Adrenal gland (tissue), 9 donors: ENCODE measurements at regions not wholly inside any gene's neighbourhood (a gene's known extent, or its start where the extent isn't known, plus 50 kb on each side); places are given as distances from the start of the nearest gene placed in this dataset.

Experiments used
- DNase-seq, 7 donors: peaks; one replicate each; pipeline ENCODE4 v3.0.0-alpha.2; 2019 to 2020
- H3K27ac ChIP-seq, 5 donors: fragments of 200-600 bp; sonication (generic) in 4 of 5; 1 replicate in 3 of 5; 2 replicates in 2 of 5; pipeline versions ENCODE4 v1.5.1 to v1.8.0; 2016 to 2020; ENCODE audit warnings: mild to moderate bottlenecking in 1 of 5
- H3K27me3 ChIP-seq: fragments of 200-600 bp; 2 replicates; pipeline ENCODE4 v1.8.0; 2021
- H3K36me3 ChIP-seq, 2 donors: fragments of 200-600 bp; replicated peaks in 1 of 2; 1 replicate in 1 of 2; 2 replicates in 1 of 2; pipeline versions ENCODE4 v1.5.1 to v1.8.0; 2018 to 2022
- H3K4me1 ChIP-seq, 2 donors: fragments of 200-600 bp; replicated peaks in 1 of 2; 1 replicate in 1 of 2; 2 replicates in 1 of 2; pipeline versions ENCODE4 v1.5.1 to v1.8.0; 2018 to 2021
- H3K4me3 ChIP-seq, 4 donors: fragments of 200-600 bp; sonication (generic) in 3 of 4; one replicate each; pipeline ENCODE4 v1.5.1; 2016 to 2018
- H3K9me3 ChIP-seq, 3 donors: fragments of 200-600 bp; sonication (generic) in 1 of 3; replicated peaks in 1 of 3; 1 replicate in 2 of 3; 2 replicates in 1 of 3; pipeline versions ENCODE4 v1.5.1 to v1.8.0; 2016 to 2021
- POLR2A ChIP-seq, 2 donors: fragments of 450-650 bp; IDR thresholded peaks; one replicate each; pipeline ENCODE4 v1.6.1; 2017; ENCODE audit warnings: antibody characterized with exemption in 2 of 2, mild to moderate bottlenecking in 2 of 2, moderate library complexity in 1 of 2
- WGBS, 4 donors: extraction: QIAGEN DNeasy Blood & Tissue Kit in 2 of 4; methylation state at CpG; one replicate each; pipeline versions ENCODE4 v1.1.5 to v1.1.7; 2013 to 2017; 5-methylcytosine and 5-hydroxymethylcytosine counted together
- intact Hi-C, 2 donors: fragments of 100-400 bp; cut with DNase I; formaldehyde crosslinking; loops; one replicate each; pipeline versions ENCODE4 v1.14.1 to v1.15.0; 2022 to 2023
- TF ChIP-seq, protein P1 (sequence below), 6 experiments: fragments of 450-650 bp in 4 of 6; fragments of 200-600 bp in 2 of 6; sonication (generic) in 1 of 6; IDR thresholded peaks; 1 replicate in 5 of 6; 2 replicates in 1 of 6; pipeline versions ENCODE4 v1.5.1 to v1.8.0; 2016 to 2021; ENCODE audit warnings: antibody characterized with exemption in 6 of 6, mild to moderate bottlenecking in 2 of 6, moderate library complexity in 1 of 6
- donor health status: healthy with polysubstance abuse.
- donor health status: Bipolar disorder and iron deficiency.
- donor health status: DM: yes; HTN: yes; CAD: no.
- donor health status: DM: no; HTN: no; CAD: no.
- donor health status: DM: no; HTN: no; CAD: no.

DNA sequence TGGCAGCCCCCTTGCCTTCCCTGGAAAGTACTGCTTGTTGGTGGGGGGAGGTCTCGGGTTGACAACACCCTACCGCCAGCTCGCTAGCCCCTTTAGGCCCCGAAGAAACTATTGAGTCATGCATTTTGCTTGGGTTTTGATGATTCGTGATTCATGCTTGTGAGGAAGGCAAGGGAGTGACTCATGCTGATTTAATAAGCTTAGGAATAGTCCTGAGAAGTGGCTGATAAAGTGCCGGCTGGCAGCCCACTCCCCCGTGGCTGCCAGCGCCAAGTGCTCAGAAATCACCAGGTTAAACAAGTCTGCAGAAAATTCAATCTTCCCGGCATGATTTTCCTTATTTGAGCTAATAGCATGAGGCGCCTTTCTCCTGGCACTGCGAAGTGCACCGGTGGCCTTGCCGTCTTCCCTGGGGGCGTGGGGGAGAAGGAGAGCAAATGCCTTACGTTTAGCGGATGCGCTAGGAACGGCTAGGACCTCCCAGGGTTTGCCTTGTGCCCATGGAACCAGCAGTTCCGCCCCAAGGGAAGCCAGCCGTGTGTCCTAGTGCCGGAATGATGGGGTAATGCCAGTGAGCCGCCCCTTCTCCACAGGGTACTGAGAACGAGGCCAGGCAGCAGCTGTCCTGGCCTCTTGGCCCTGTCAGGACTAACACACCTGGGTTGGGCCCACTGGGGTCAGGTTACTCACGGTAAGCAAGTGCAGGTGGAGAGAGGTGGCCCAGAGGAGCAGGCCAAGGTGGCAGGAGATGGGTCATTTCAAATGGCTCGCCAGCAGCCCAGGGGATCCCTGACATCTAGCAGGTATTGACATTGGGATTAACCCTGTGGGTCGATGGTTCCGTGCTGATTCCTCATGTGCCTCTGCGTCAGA is 151.9 kb downstream of the MACROH2A1 start:
- intact Hi-C loops, result no loop called here
- Histone ChIP-seq H3K4me3 (no peak overlapping the region), H3K4me1 (peaks cover 32 to 47% of the 10 kb centered on the region in 2 donors), H3K27ac (peak overlapping the region in 4 of 5 donors; percentile 18 to 84 (median 70)), H3K27me3 (no peaks in the 10 kb centered on the region), H3K9me3 (no peaks in the 10 kb centered on the region), H3K36me3 (no peaks in the 10 kb centered on the region)
- WGBS, 4 donors, result 41 to 60% (median 49%) methylated on average over 27 to 28 of the region's 28 CpGs
- peak in 1 of 2 donors; percentile 15 for TF ChIP-seq POLR2A (IDR thresholded peaks at IDR 0.05)
- TF ChIP-seq, protein P1, sequence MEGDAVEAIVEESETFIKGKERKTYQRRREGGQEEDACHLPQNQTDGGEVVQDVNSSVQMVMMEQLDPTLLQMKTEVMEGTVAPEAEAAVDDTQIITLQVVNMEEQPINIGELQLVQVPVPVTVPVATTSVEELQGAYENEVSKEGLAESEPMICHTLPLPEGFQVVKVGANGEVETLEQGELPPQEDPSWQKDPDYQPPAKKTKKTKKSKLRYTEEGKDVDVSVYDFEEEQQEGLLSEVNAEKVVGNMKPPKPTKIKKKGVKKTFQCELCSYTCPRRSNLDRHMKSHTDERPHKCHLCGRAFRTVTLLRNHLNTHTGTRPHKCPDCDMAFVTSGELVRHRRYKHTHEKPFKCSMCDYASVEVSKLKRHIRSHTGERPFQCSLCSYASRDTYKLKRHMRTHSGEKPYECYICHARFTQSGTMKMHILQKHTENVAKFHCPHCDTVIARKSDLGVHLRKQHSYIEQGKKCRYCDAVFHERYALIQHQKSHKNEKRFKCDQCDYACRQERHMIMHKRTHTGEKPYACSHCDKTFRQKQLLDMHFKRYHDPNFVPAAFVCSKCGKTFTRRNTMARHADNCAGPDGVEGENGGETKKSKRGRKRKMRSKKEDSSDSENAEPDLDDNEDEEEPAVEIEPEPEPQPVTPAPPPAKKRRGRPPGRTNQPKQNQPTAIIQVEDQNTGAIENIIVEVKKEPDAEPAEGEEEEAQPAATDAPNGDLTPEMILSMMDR (IDR thresholded peaks at IDR 0.05), result no peak
- DNase-seq, result peak; percentile 51 to 78 (median 69)

DNA sequence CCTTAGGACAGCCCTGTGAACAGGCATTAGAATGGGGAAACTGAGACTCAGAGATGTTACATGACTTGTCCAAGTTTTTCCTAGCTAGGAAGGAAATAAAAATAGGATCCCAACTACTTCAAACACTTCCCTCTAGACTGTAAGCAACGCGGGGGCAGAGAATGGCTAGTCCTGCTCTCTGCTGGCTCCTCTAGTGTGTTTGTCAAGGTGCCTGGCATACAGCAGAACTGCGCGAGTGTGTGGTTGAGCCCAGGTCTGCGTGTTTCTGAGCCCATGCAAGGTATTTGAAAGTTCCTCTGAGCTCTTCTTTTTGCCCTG is 152.5 kb downstream of the MACROH2A1 start:
- H3K9me3 ChIP-seq, result no peaks in the 10 kb centered on the region
- intact Hi-C loops, result no loop called here
- H3K4me3 ChIP-seq, result no peak overlapping the region
- H3K36me3 ChIP-seq, result no peaks in the 10 kb centered on the region
- WGBS, 4 donors, result 65 to 72% (median 66%) methylated on average over 3 to 5 of the region's 5 CpGs
- H3K27ac ChIP-seq, result peak overlapping the region in 4 of 5 donors; percentile 18 to 84 (median 70)
- H3K27me3 ChIP-seq, result no peaks in the 10 kb centered on the region
- TF ChIP-seq, protein P1 (IDR thresholded peaks at IDR 0.05), result no peak
- H3K4me1 ChIP-seq, result peaks cover 36 to 53% of the 10 kb centered on the region in 2 donors
- peak in 1 of 7 donors; percentile 44 for DNase-seq

DNA sequence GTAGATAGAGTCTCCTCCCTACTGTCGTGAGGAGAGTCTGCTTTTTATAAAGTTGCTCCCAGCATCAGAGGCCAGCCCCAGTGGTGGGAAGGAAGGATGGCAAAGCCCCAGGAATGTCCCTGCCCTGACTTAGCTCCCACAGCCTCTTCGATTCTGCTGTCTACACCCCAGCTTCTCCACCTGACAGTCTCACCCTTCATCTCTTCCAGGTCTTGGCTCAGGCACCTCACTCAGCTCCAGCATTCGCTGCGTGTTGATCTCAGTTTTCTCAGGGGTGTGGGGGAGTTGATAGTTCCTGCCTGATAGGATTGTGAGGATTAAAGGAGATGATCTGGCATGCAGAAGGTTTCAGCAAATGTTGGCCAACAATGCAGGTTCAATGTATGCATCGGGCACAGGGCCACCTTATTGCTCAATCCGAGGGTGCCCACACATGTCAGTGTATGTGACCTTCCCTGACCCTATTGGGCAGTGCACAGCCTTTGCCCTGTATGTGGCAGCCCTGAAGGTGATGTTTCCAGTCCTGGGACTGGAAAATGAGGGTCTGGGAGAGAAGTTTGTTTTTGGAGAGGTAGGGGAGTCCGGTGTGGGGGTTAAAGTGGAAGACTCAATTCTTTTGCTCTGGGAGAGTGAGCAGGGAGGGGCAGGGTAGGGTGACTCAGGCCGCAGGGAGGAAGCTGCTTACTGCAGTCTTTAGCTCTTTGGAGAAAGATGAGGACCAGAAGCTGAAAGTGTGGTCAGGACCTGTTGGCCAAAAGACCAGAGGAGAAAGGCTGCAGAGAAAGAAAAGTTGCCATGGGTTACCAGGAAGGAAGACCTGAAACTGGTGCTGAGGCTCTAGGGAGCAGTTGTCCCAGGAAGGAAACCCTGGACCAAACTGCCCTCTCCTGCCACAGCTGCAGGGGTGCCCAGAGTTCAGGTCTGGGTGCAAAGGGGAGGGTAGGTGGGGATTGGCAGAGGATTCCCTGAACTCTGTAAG is 153.2 kb downstream of the MACROH2A1 start:
- peaks cover 37 to 56% of the 10 kb centered on the region in 2 donors for H3K4me1 ChIP-seq
- peak in 6 of 7 donors; percentile 5 to 48 (median 18) for DNase-seq

More for the DNA sequence above, 153.2 kb downstream of the MACROH2A1 start:
- TF ChIP-seq, protein P1 (IDR thresholded peaks at IDR 0.05), result no peak
- TF ChIP-seq POLR2A (IDR thresholded peaks at IDR 0.05), result no peak
- intact Hi-C loops, result no loop called here
- H3K27ac ChIP-seq, result peak overlapping the region in 3 of 5 donors; percentile 62 to 84 (median 77)
- no peaks in the 10 kb centered on the region for H3K36me3 ChIP-seq
- WGBS, 4 donors, result 69 to 81% (median 76%) methylated on average over 8 of the region's 8 CpGs
- H3K27me3 ChIP-seq, result no peaks in the 10 kb centered on the region
- no peaks in the 10 kb centered on the region for H3K9me3 ChIP-seq
- H3K4me3 ChIP-seq, result no peak overlapping the region
